IPS-NIHi11 (cell line): ENCODE measurements at regions not wholly inside any gene's neighbourhood (a gene's known extent, or its start where the extent isn't known, plus 50 kb on each side); places are given as distances from the start of the nearest gene placed in this dataset.

Experiments
- DNase-seq: peaks from one replicate; pipeline ENCODE4 v3.0.0; 2012; ENCODE audit warnings: mixed read lengths, low spot score

DNA sequence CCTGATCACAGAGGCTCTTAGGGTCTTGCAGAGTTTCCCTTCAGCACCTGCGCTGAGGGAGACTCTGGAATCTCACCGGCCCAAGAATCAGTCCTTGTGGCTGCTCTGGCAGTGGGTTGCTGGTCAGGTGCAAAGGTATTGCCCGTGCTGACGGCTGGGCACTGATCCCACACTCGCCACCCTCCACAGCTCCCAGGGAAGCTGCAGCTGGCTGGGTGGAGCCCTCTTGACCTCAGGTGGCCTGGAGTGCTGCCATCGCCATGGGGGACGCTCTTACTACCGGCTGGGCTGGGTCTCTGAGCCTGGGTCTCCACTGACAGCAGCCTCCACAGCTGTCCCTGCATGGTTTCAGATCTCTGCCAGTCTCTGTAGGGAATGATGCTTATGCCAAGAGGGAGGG is 52.6 kb upstream of the EPHB3 start:
- no peak for DNase-seq

DNA sequence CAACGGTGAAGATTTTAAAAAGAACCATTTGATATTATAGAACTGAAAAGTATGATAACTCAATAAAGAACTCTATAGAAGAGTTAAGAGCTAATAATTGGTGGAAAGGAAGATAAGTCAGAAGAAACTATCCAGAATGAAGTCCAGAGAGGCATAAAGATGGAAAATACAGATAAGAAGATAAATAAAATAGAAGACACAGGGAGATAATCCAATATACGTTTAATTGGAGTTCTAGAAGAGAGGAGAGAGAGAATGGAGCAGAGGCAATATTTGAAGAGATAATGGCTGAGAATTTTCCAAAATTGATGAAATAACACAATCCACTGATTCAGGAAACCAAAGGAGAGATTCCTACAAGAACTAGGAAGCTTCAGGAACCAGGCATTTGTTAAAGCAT is 49.8 kb upstream of the EPHB3 start:
- DNase-seq = no peak
